RWPE1 (cell line): ENCODE measurements at regions not wholly inside any gene's neighbourhood (a gene's known extent, or its start where the extent isn't known, plus 50 kb on each side); places are given as distances from the start of the nearest gene placed in this dataset.

Experiments
- CTCF ChIA-PET: fragments of 350-600 bp; sonication (Branson Sonifier 250); formaldehyde crosslinking; extraction: SDS; loops from one replicate; lab custom pipeline; 2021; lab: Yijun Ruan, JAX
- POLR2A ChIA-PET: fragments of 400-600 bp; formaldehyde crosslinking; extraction: SDS; loops from one replicate; lab custom pipeline; 2020; ENCODE audit warnings: antibody characterized with exemption; ENCODE audit not compliant: low non-redundant PET; lab: Yijun Ruan, JAX
- DNase-seq: peaks from one replicate; pipeline ENCODE4 v3.0.0; 2012; ENCODE audit warnings: low spot score
- H3K27ac ChIP-seq: fragments of 450-650 bp; 2 replicates; pipeline ENCODE4 v1.5.1; 2017
- TF ChIP-seq, protein P1 (sequence below): fragments of 450-650 bp; conservative IDR thresholded peaks from 2 replicates; pipeline ENCODE4 v1.5.1; 2017; ENCODE audit warnings: low read depth, mild to moderate bottlenecking

GRCh38 chr3:84110787-84111186 lies 848.0 kb upstream of the CADM2 start:
- POLR2A ChIA-PET, result no interaction called here
- DNase-seq, result no peak
- H3K27ac ChIP-seq, result no peak overlapping the region
- TF ChIP-seq, protein P1, sequence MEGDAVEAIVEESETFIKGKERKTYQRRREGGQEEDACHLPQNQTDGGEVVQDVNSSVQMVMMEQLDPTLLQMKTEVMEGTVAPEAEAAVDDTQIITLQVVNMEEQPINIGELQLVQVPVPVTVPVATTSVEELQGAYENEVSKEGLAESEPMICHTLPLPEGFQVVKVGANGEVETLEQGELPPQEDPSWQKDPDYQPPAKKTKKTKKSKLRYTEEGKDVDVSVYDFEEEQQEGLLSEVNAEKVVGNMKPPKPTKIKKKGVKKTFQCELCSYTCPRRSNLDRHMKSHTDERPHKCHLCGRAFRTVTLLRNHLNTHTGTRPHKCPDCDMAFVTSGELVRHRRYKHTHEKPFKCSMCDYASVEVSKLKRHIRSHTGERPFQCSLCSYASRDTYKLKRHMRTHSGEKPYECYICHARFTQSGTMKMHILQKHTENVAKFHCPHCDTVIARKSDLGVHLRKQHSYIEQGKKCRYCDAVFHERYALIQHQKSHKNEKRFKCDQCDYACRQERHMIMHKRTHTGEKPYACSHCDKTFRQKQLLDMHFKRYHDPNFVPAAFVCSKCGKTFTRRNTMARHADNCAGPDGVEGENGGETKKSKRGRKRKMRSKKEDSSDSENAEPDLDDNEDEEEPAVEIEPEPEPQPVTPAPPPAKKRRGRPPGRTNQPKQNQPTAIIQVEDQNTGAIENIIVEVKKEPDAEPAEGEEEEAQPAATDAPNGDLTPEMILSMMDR, result no peak
- CTCF ChIA-PET, result no interaction called here

DNA sequence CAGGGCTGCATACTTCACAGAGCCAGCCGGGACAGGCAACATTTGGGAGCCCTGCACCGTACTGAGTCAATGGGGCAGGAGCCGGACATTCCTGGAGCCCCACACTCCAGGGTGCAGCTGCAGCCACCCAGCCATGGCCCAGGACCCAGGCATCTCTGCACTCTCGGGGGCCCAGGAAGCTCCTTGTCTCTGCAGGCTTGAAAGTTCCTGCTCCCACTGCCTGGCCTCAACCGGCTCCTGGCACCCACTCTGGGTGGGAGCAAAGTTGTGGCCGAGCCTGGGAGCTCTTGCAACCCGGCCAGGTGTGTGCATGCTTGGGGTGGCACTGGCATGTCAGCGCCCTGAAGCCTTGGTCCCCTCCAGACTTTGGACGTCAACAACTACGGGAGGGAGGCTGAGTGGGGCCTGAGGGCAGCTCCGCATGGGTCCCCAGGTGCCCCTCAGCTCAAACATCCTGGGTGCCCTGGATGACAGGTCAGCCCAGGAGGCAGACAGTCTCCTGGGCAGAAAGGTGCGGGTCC lies 833.5 kb upstream of the CADM2 start:
- no peak overlapping the region for H3K27ac ChIP-seq
- TF ChIP-seq, protein P1, result no peak
- POLR2A ChIA-PET, result no interaction called here
- CTCF ChIA-PET, result interaction anchor here (0.6 kb wide), 1 partner anchor 54 kb away, joined by 5 read pairs; no protein-coding TSS in a partner anchor
- DNase-seq, result no peak

DNA sequence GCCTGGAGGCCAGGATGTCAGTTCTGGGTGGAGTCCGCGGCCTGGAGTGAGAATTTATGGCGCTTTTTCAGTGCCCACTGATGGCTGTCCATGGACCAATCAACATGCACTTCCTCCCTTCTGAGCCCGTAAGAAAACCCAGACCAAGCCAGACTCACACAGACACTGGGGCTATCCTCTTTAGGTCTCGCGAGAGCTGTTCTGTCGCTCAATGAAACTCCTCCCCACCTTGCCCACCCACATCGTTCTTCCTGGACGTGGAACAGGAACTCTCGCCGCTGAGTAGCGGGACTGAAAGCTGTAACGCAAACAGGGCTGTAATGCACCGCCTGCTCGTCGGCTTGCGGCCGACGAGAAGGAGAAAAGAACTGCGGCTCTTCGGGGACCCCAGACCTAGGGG lies 833.0 kb upstream of the CADM2 start:
- no peak for DNase-seq
- H3K27ac ChIP-seq, result no peak overlapping the region
- ChIA-PET POLR2A (no interaction called here), CTCF (interaction anchor here (0.6 kb wide), 1 partner anchor 54 kb away, joined by 5 read pairs; no protein-coding TSS in a partner anchor)
- TF ChIP-seq, protein P1, result no peak

DNA sequence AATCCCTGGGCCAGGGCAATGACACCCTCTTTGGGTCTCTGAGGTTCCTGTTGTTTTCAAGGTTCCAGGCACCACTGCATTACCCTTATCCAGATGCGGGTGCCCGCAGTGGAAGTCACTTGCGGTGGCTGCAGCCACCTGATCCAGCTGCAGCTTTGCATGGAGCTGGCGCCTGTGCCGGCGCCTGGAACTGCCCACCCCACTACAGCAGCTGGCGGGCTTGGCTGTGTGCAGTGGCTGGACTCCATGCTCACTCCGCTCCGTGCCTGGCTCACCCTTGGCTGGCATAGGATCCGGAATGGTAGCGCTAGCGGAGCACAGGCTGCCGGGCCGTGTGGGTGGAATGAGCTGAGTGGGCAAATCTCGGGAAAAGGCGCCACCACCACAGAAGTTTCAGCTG lies 832.6 kb upstream of the CADM2 start:
- POLR2A ChIA-PET, result no interaction called here
- TF ChIP-seq, protein P1, result no peak
- no peak overlapping the region for H3K27ac ChIP-seq
- DNase-seq, result no peak
- CTCF ChIA-PET, result no interaction called here

DNA sequence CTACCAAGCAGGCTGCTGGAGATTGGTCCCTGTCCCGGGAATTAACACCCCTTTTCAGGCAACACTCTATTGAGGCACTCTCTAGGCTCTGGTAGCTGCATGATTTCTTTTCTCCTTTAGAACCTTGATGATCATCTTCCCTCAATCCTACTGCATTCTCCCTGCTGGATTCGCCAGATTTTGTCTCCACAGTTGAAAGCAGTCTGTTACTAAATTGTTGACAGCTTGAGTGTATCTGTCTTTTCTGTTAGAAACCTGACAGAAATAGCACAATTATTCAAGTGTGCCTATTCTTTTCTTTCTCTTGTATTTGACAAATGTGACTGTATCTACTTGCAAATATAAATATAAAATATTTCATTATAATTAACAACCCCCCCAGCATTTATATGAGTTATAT lies 830.8 kb upstream of the CADM2 start:
- H3K27ac ChIP-seq, result no peak overlapping the region
- TF ChIP-seq, protein P1, result no peak
- DNase-seq, result no peak
- CTCF ChIA-PET, result no interaction called here
- POLR2A ChIA-PET, result no interaction called here

DNA sequence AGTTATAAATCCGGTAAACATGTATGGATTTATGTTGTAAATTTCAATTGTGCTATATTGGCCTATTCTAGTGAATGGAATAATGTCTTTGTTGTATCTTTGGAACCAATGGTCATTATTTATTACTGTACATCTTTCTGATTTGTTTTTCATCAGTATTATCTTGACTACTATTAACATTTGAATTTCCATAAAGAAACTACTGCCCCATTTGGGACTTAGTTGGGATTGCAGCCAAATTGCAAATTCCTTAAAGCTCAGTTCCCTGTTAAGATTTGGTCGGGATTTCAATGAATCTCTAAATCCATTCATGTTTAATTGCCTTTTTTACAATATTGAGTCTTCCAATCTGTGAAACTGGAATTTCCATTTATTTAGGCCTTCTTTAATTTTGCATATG lies 822.4 kb upstream of the CADM2 start:
- TF ChIP-seq, protein P1, result no peak
- no peak for DNase-seq
- H3K27ac ChIP-seq, result no peak overlapping the region
- ChIA-PET CTCF (interaction anchor here (0.6 kb wide), 3 partner anchors 12 to 261 kb away, joined by 3 to 5 read pairs (median 4); no protein-coding TSS in a partner anchor), POLR2A (no interaction called here)
